CD4-positive, alpha-beta T cell (primary cell): ENCODE measurements at regions not wholly inside any gene's neighbourhood (a gene's known extent, or its start where the extent isn't known, plus 50 kb on each side); places are given as distances from the start of the nearest gene placed in this dataset.
"Not testable (repeated sequence)": the region's sequence is repeated elsewhere in the genome, so short reads cannot be mapped to it uniquely, and the experiment has no call there.

Experiments used
- ATAC-seq: fragments of 200-7000 bp; cut with Tn5 transposase; one replicate; pipeline ENCODE4 v1.10.0; 2022; ENCODE audit warnings: mild to moderate bottlenecking; ENCODE audit not compliant: poor library complexity
- CTCF ChIA-PET: fragments of 350-600 bp; sonication (Branson Sonifier 250); formaldehyde crosslinking; loops from one replicate; lab custom pipeline; 2021; ENCODE audit warnings: antibody characterized with exemption, inconsistent platforms; lab: Charles Lee
- POLR2A ChIA-PET: fragments of 350-600 bp; sonication (Branson Sonifier 250); formaldehyde crosslinking; loops from one replicate; lab custom pipeline; 2021; ENCODE audit warnings: antibody characterized with exemption, inconsistent platforms; lab: Charles Lee
- DNase-seq, 14 experiments: peaks; one replicate each; pipeline ENCODE4 v3.0.0-alpha.2; 2013 to 2020; ENCODE audit warnings: mixed read lengths in 2 of 14
- H3K27ac ChIP-seq, 2 donors: one replicate each; pipeline versions ENCODE4 v1.5.1 to v1.7.0; 2013; ENCODE audit warnings: low read length in 2 of 2, low read depth in 1 of 2, mild to moderate bottlenecking in 1 of 2
- H3K27me3 ChIP-seq, 2 experiments: 1 replicate in 1 of 2; 2 replicates in 1 of 2; pipeline versions ENCODE4 v1.6.1 to v1.7.0; 2013; ENCODE audit warnings: low read length in 2 of 2, control low read depth in 1 of 2, mild to moderate bottlenecking in 1 of 2, moderate library complexity in 1 of 2; ENCODE audit not compliant: insufficient read depth in 2 of 2, control insufficient read depth in 1 of 2
- H3K36me3 ChIP-seq: one replicate; pipeline ENCODE4 v1.6.1; 2013; ENCODE audit warnings: low read length, control low read depth; ENCODE audit not compliant: insufficient read depth
- H3K4me1 ChIP-seq: one replicate; pipeline ENCODE4 v1.6.1; 2013; ENCODE audit warnings: low read length, control low read depth; ENCODE audit not compliant: insufficient read depth
- H3K4me3 ChIP-seq: one replicate; pipeline ENCODE4 v1.5.1; 2013; ENCODE audit warnings: mild to moderate bottlenecking, low read length, moderate library complexity
- H3K9me3 ChIP-seq, 2 experiments: 1 replicate in 1 of 2; 2 replicates in 1 of 2; pipeline versions ENCODE4 v1.6.1 to v1.7.0; 2013; ENCODE audit warnings: low read length in 2 of 2, mild to moderate bottlenecking in 2 of 2, control low read depth in 1 of 2, moderate library complexity in 1 of 2; ENCODE audit not compliant: control insufficient read depth in 1 of 2, insufficient read depth in 1 of 2
- H3K27ac Mint-ChIP-seq: one replicate; pipeline ENCODE4 v1.8.0; 2020; ENCODE audit warnings: mixed read lengths
- H3K27me3 Mint-ChIP-seq: one replicate; pipeline ENCODE4 v1.8.0; 2021; ENCODE audit warnings: mixed read lengths
- H3K36me3 Mint-ChIP-seq: one replicate; pipeline ENCODE4 v1.8.0; 2021; ENCODE audit warnings: low read depth, mixed read lengths
- H3K4me1 Mint-ChIP-seq: one replicate; pipeline ENCODE4 v1.8.0; 2021; ENCODE audit warnings: low read depth, mixed read lengths
- H3K4me3 Mint-ChIP-seq: one replicate; pipeline ENCODE4 v1.8.0; 2020; ENCODE audit warnings: mild to moderate bottlenecking, mixed read lengths
- H3K9me3 Mint-ChIP-seq: one replicate; pipeline ENCODE4 v1.8.0; 2020; ENCODE audit warnings: mixed read lengths
- intact Hi-C, 2 experiments: fragments of 100-400 bp; cut with DNase I in 1 of 2; cut with micrococcal nuclease in 1 of 2; formaldehyde crosslinking; loops; one replicate each; pipeline versions ENCODE4 v1.15.1 to v1.9.0; 2023 to 2025; cut with DNase I, micrococcal nuclease
- TF ChIP-seq, protein P1 (sequence below): fragments of 200-600 bp; IDR thresholded peaks from one replicate; pipeline ENCODE4 v1.8.0; 2022; ENCODE audit warnings: antibody characterized with exemption, mild to moderate bottlenecking

DNA sequence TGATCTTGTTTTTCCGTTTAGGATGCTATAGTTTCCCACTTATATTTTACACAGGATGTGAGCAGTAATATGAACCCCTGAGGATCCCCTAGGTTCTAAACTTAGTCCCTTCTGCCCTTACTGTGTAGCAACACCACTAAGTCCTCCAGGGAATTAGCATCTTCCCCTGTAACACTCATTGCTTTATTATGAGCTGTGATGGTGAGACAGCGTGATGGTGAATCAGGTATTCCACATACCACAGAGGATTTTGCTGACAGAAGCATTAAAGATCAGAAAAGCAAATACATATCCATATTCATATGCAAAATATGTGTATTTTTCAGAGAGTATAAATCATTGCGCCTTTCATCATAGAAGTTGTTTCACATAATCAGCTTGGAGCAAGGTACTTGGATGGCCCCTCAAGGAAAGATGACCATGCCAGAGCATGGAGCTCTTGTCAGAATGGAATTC is 317.0 kb downstream of the ICE1 start:
- H3K27ac ChIP-seq, result no peak overlapping the region
- DNase-seq (no peak), ATAC-seq (no peak)
- ChIA-PET CTCF (no interaction called here), POLR2A (no interaction called here)
- no peaks in the 10 kb centered on the region for H3K36me3 ChIP-seq
- no peaks in the 10 kb centered on the region for H3K27me3 ChIP-seq
- H3K9me3 ChIP-seq, result peaks cover 0 to 7% of the 10 kb centered on the region in 2 experiments
- H3K4me1 ChIP-seq, result no peaks in the 10 kb centered on the region
- Mint-ChIP-seq H3K27ac (no peak overlapping the region), H3K4me3 (no peak overlapping the region), H3K4me1 (no peaks in the 10 kb centered on the region), H3K36me3 (no peaks in the 10 kb centered on the region), H3K27me3 (peaks cover 4% of the 10 kb centered on the region), H3K9me3 (peaks cover 12% of the 10 kb centered on the region)
- intact Hi-C loops, result no loop called here
- H3K4me3 ChIP-seq, result no peak overlapping the region
- TF ChIP-seq, protein P1, sequence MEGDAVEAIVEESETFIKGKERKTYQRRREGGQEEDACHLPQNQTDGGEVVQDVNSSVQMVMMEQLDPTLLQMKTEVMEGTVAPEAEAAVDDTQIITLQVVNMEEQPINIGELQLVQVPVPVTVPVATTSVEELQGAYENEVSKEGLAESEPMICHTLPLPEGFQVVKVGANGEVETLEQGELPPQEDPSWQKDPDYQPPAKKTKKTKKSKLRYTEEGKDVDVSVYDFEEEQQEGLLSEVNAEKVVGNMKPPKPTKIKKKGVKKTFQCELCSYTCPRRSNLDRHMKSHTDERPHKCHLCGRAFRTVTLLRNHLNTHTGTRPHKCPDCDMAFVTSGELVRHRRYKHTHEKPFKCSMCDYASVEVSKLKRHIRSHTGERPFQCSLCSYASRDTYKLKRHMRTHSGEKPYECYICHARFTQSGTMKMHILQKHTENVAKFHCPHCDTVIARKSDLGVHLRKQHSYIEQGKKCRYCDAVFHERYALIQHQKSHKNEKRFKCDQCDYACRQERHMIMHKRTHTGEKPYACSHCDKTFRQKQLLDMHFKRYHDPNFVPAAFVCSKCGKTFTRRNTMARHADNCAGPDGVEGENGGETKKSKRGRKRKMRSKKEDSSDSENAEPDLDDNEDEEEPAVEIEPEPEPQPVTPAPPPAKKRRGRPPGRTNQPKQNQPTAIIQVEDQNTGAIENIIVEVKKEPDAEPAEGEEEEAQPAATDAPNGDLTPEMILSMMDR, result no peak

DNA sequence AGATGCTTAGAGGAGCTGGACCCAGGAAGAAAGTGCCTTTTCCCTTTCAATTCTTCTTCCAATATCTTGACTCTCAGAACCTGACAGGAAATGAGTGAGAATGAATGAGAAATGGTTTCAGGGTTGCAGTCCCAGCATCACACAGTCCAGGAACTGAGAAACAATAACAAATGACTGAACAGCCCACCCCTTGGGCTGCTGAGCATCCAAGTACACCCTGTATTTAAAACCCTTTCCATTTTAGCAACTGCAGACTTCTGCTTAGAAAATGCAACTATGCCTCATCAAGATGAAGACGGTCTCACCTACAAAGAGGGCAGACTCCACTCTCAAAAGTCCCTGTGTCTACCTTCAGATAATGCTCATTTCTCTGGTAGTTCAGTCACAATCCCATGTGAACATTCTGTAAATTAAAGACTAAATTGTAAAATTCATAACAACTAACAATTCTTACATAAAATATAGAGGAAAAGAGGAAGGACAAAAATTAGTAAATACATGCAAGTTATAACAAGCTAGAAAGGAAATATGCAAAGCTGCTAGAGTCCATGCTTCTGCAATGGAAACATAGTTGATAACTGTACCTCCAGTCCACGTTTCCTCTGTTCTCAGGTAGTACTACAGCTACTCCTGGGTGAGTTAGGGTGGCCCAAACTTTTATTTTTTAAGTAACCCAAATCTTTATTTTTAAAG is 316.5 kb downstream of the ICE1 start:
- ATAC-seq, result no peak
- Histone ChIP-seq H3K9me3 (peaks cover 0 to 2% of the 10 kb centered on the region in 2 experiments), H3K4me3 (no peak overlapping the region), H3K4me1 (no peaks in the 10 kb centered on the region), H3K27me3 (no peaks in the 10 kb centered on the region), H3K27ac (no peak overlapping the region), H3K36me3 (no peaks in the 10 kb centered on the region)
- Mint-ChIP-seq H3K9me3 (peaks cover 9% of the 10 kb centered on the region), H3K4me3 (no peak overlapping the region), H3K27me3 (peaks cover 6% of the 10 kb centered on the region), H3K27ac (no peak overlapping the region), H3K36me3 (no peaks in the 10 kb centered on the region), H3K4me1 (no peaks in the 10 kb centered on the region)
- ChIA-PET CTCF (no interaction called here), POLR2A (no interaction called here)
- no peak for DNase-seq
- TF ChIP-seq, protein P1, result no peak
- intact Hi-C loops, result no loop called here

DNA sequence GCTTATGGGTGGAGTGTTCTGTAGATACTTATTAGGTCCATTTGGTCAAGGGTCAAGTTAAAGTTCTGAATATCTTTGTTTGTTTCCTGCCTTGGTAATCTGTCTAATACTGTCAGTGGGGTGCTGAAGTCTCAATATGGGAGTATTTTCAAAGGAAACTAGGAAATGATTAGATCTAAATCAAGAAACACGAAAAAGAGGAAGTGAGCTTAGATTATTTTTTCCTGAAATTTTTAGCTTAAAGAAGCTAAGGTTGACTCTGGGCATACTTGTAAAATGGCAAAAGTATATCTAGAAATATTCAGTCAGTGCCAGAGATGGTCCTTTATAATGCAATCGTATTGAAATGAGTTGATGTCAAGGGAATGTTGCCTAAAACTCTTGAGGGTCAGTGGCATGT is 313.5 kb downstream of the ICE1 start:
- POLR2A ChIA-PET, result no interaction called here
- H3K9me3 Mint-ChIP-seq, result peaks cover 5% of the 10 kb centered on the region
- no peaks in the 10 kb centered on the region for H3K36me3 ChIP-seq
- H3K4me1 ChIP-seq, result no peaks in the 10 kb centered on the region
- CTCF ChIA-PET, result no interaction called here
- no peak overlapping the region for H3K27ac Mint-ChIP-seq
- H3K4me1 Mint-ChIP-seq, result no peaks in the 10 kb centered on the region
- H3K27ac ChIP-seq, result no peak overlapping the region
- ATAC-seq, result no peak
- H3K4me3 ChIP-seq, result no peak overlapping the region
- H3K27me3 Mint-ChIP-seq, result peaks cover 6% of the 10 kb centered on the region
- no peaks in the 10 kb centered on the region for H3K9me3 ChIP-seq
- no peak overlapping the region for H3K4me3 Mint-ChIP-seq
- no peaks in the 10 kb centered on the region for H3K36me3 Mint-ChIP-seq
- intact Hi-C loops, result no loop called here
- DNase-seq, result no peak
- TF ChIP-seq, protein P1, result no peak
- H3K27me3 ChIP-seq, result no peaks in the 10 kb centered on the region

DNA sequence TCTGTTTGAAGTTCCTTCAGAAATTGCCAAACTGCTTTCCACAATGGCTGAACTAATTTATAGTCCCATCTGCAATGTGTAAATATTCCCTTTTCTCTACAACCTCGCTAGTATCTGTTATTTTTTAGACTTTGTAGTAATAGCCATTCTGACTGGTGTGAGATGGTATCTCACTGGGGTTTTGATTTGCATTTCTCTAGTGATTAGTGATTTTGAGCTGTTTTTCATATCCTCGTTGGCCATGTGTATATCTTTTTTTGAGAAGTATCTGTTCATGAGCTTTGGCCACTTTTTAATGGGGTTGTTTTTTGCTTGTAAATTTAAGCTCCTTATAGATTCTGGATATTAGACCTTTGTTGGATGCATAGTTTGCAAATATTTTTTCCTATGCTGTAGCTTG is 310.6 kb downstream of the ICE1 start:
- intact Hi-C loops, H3K4me1 Mint-ChIP-seq, H3K27me3 ChIP-seq, H3K4me1 ChIP-seq, H3K27me3 Mint-ChIP-seq, DNase-seq, H3K27ac ChIP-seq, H3K9me3 ChIP-seq, ATAC-seq, H3K36me3 ChIP-seq, POLR2A ChIA-PET, H3K36me3 Mint-ChIP-seq, H3K4me3 ChIP-seq, H3K4me3 Mint-ChIP-seq, H3K9me3 Mint-ChIP-seq, H3K27ac Mint-ChIP-seq, CTCF ChIA-PET: not testable (repeated sequence)
